ENCODE measurements at regions not wholly inside any gene's neighbourhood (a gene's known extent, or its start where the extent isn't known, plus 50 kb on each side); places are given as distances from the start of the nearest gene placed in this dataset.
A peak's percentile ranks its signal among the peaks of the same experiment; 100 is the strongest.

- H3K36me3 Mint-ChIP-seq, result no peaks in the 10 kb centered on the region
- no peak overlapping the region for H3K27ac Mint-ChIP-seq
- H3K4me1 Mint-ChIP-seq, result no peaks in the 10 kb centered on the region
- CTCF ChIA-PET, result interaction anchor here (8.0 kb wide), 1 partner anchor 202 kb away, joined by 125 read pairs; no protein-coding TSS in a partner anchor
- H3K4me3 Mint-ChIP-seq, result no peak overlapping the region
- H3K9me3 Mint-ChIP-seq, result no peaks in the 10 kb centered on the region
- H3K27me3 Mint-ChIP-seq, result peaks cover 7% of the 10 kb centered on the region
- DNase-seq, result no peak
These were observed 87.3 kb upstream of the GRAMD2B start for GRCh38 chr5:126335886-126336285.

- no peaks in the 10 kb centered on the region for H3K9me3 Mint-ChIP-seq
- no peak overlapping the region for H3K27ac Mint-ChIP-seq
- H3K27me3 Mint-ChIP-seq, result peaks cover 13% of the 10 kb centered on the region
- no peaks in the 10 kb centered on the region for H3K4me1 Mint-ChIP-seq
- no peak for DNase-seq
- H3K4me3 Mint-ChIP-seq, result no peak overlapping the region
- H3K36me3 Mint-ChIP-seq, result no peaks in the 10 kb centered on the region
- CTCF ChIA-PET, result interaction anchor here (0.7 to 8.0 kb wide), 12 partner anchors 10 to 691 kb away, joined by 3 to 125 read pairs (median 4); partner anchors contain the start of gene PHAX
These were observed 84.6 kb upstream of the GRAMD2B start for GRCh38 chr5:126338635-126339034.

GRCh38 chr5:126339215-126339805, 83.9 kb upstream of the GRAMD2B start:
- DNase-seq, result peak; percentile 63
- CTCF ChIA-PET, result interaction anchor here (0.7 to 8.0 kb wide), 10 partner anchors 10 to 261 kb away, joined by 3 to 125 read pairs (median 4); partner anchors contain the start of gene PHAX
- H3K36me3 Mint-ChIP-seq, result no peaks in the 10 kb centered on the region
- H3K4me1 Mint-ChIP-seq, result no peaks in the 10 kb centered on the region
- H3K4me3 Mint-ChIP-seq, result no peak overlapping the region
- H3K27me3 Mint-ChIP-seq, result peaks cover 16% of the 10 kb centered on the region
- H3K9me3 Mint-ChIP-seq, result no peaks in the 10 kb centered on the region
- H3K27ac Mint-ChIP-seq, result no peak overlapping the region

GRCh38 chr5:126341906-126342630, 81.1 kb upstream of the GRAMD2B start:
- no peaks in the 10 kb centered on the region for H3K4me1 Mint-ChIP-seq
- H3K9me3 Mint-ChIP-seq, result no peaks in the 10 kb centered on the region
- no peak overlapping the region for H3K4me3 Mint-ChIP-seq
- H3K36me3 Mint-ChIP-seq, result no peaks in the 10 kb centered on the region
- no peak overlapping the region for H3K27ac Mint-ChIP-seq
- DNase-seq, result no peak
- H3K27me3 Mint-ChIP-seq, result peaks cover 26% of the 10 kb centered on the region
- CTCF ChIA-PET, result interaction anchor here (0.6 to 1.9 kb wide), 6 partner anchors 11 to 259 kb away, joined by 3 to 13 read pairs (median 3); partner anchors contain the start of gene PHAX

GRCh38 chr5:126348855-126349635, 74.2 kb upstream of the GRAMD2B start:
- H3K4me1 Mint-ChIP-seq, result peaks cover 2% of the 10 kb centered on the region
- H3K27ac Mint-ChIP-seq, result no peak overlapping the region
- no peaks in the 10 kb centered on the region for H3K9me3 Mint-ChIP-seq
- H3K27me3 Mint-ChIP-seq, result peaks cover 21% of the 10 kb centered on the region
- CTCF ChIA-PET, result interaction anchor here (1.1 to 14.5 kb wide), 6 partner anchors 8 to 205 kb away, joined by 3 to 126 read pairs (median 14); no protein-coding TSS in a partner anchor
- H3K36me3 Mint-ChIP-seq, result no peaks in the 10 kb centered on the region
- no peak overlapping the region for H3K4me3 Mint-ChIP-seq
- no peak for DNase-seq

- Mint-ChIP-seq H3K9me3 (no peaks in the 10 kb centered on the region), H3K4me1 (peaks cover 14% of the 10 kb centered on the region), H3K4me3 (no peak overlapping the region), H3K36me3 (no peaks in the 10 kb centered on the region), H3K27me3 (peaks cover 4% of the 10 kb centered on the region), H3K27ac (no peak overlapping the region)
- CTCF ChIA-PET, result interaction anchor here (0.6 to 14.5 kb wide), 7 partner anchors 10 to 1562 kb away, joined by 3 to 126 read pairs (median 5); no protein-coding TSS in a partner anchor
- no peak for DNase-seq
These were observed 72.1 kb upstream of the GRAMD2B start for GRCh38 chr5:126351153-126351552.

- CTCF ChIA-PET, result interaction anchor here (1.0 to 14.5 kb wide), 21 partner anchors 9 to 705 kb away, joined by 3 to 126 read pairs (median 4); partner anchors contain the start of gene PHAX
- DNase-seq, result no peak
- Mint-ChIP-seq H3K36me3 (no peaks in the 10 kb centered on the region), H3K27me3 (peaks cover 4% of the 10 kb centered on the region), H3K9me3 (no peaks in the 10 kb centered on the region), H3K4me3 (no peak overlapping the region), H3K27ac (no peak overlapping the region), H3K4me1 (peaks cover 14% of the 10 kb centered on the region)
These were observed 69.0 kb upstream of the GRAMD2B start for GRCh38 chr5:126354012-126354857.

- CTCF ChIA-PET, result interaction anchor here (0.9 to 14.5 kb wide), 10 partner anchors 15 to 704 kb away, joined by 3 to 126 read pairs (median 9); no protein-coding TSS in a partner anchor
- Mint-ChIP-seq H3K4me3 (no peak overlapping the region), H3K27ac (no peak overlapping the region), H3K36me3 (no peaks in the 10 kb centered on the region), H3K9me3 (no peaks in the 10 kb centered on the region), H3K27me3 (peaks cover 6% of the 10 kb centered on the region), H3K4me1 (peaks cover 14% of the 10 kb centered on the region)
- DNase-seq, result no peak
These were observed 68.1 kb upstream of the GRAMD2B start for GRCh38 chr5:126354858-126355731.

GRCh38 chr5:126355940-126356339, 67.3 kb upstream of the GRAMD2B start:
- CTCF ChIA-PET, result interaction anchor here (0.9 to 14.5 kb wide), 7 partner anchors 16 to 187 kb away, joined by 3 to 126 read pairs (median 5); no protein-coding TSS in a partner anchor
- DNase-seq, result no peak
- Mint-ChIP-seq H3K9me3 (no peaks in the 10 kb centered on the region), H3K27me3 (peaks cover 9% of the 10 kb centered on the region), H3K36me3 (no peaks in the 10 kb centered on the region), H3K4me3 (no peak overlapping the region), H3K27ac (no peak overlapping the region), H3K4me1 (peaks cover 14% of the 10 kb centered on the region)

- CTCF ChIA-PET, result interaction anchor here (1.2 to 14.5 kb wide), 4 partner anchors 141 to 182 kb away, joined by 3 to 126 read pairs (median 26); no protein-coding TSS in a partner anchor
- Mint-ChIP-seq H3K36me3 (no peaks in the 10 kb centered on the region), H3K9me3 (no peaks in the 10 kb centered on the region), H3K4me1 (peaks cover 14% of the 10 kb centered on the region), H3K27ac (no peak overlapping the region), H3K4me3 (no peak overlapping the region), H3K27me3 (peaks cover 9% of the 10 kb centered on the region)
- DNase-seq, result no peak
These were observed 65.4 kb upstream of the GRAMD2B start for GRCh38 chr5:126357585-126358342.

GRCh38 chr5:126358525-126358924, 64.7 kb upstream of the GRAMD2B start:
- H3K4me1 Mint-ChIP-seq, result peaks cover 14% of the 10 kb centered on the region
- H3K36me3 Mint-ChIP-seq, result no peaks in the 10 kb centered on the region
- CTCF ChIA-PET, result interaction anchor here (0.6 to 14.5 kb wide), 6 partner anchors 20 to 184 kb away, joined by 3 to 126 read pairs (median 4); no protein-coding TSS in a partner anchor
- no peak overlapping the region for H3K27ac Mint-ChIP-seq
- H3K9me3 Mint-ChIP-seq, result no peaks in the 10 kb centered on the region
- no peak overlapping the region for H3K4me3 Mint-ChIP-seq
- no peak for DNase-seq
- H3K27me3 Mint-ChIP-seq, result peaks cover 9% of the 10 kb centered on the region

GRCh38 chr5:126359884-126360283, 63.3 kb upstream of the GRAMD2B start:
- CTCF ChIA-PET, result interaction anchor here (1.4 to 14.5 kb wide), 5 partner anchors 21 to 183 kb away, joined by 3 to 126 read pairs (median 3); no protein-coding TSS in a partner anchor
- H3K4me1 Mint-ChIP-seq, result peaks cover 5% of the 10 kb centered on the region
- no peaks in the 10 kb centered on the region for H3K9me3 Mint-ChIP-seq
- no peaks in the 10 kb centered on the region for H3K36me3 Mint-ChIP-seq
- no peak for DNase-seq
- peaks cover 9% of the 10 kb centered on the region for H3K27me3 Mint-ChIP-seq
- no peak overlapping the region for H3K4me3 Mint-ChIP-seq
- H3K27ac Mint-ChIP-seq, result no peak overlapping the region
